ENCODE measurements at regions not wholly inside any gene's neighbourhood (a gene's known extent, or its start where the extent isn't known, plus 50 kb on each side); places are given as distances from the start of the nearest gene placed in this dataset.

GRCh38 chr12:87809916-87810315 is 219.3 kb downstream of the C12orf50 start:
- Histone ChIP-seq H3K27ac (ENCODE audit: low read length) (no peak overlapping the region), H3K36me3 (ENCODE audit: control insufficient read depth, low read depth, low read length) (no peaks in the 10 kb centered on the region), H3K27me3 (ENCODE audit: control insufficient read depth, insufficient read depth, low read length) (no peaks in the 10 kb centered on the region), H3K4me1 (ENCODE audit: control insufficient read depth, low read depth, low read length) (no peaks in the 10 kb centered on the region), H3K9ac (ENCODE audit: low read length) (no peak overlapping the region), H3K9me3 (ENCODE audit: control insufficient read depth, low read depth, low read length) (no peaks in the 10 kb centered on the region), H3K4me3 (ENCODE audit: low read length) (no peak overlapping the region)

GRCh38 chr12:87807086-87807485 is 222.1 kb downstream of the C12orf50 start:
- Histone ChIP-seq H3K9me3 (ENCODE audit: control insufficient read depth, low read depth, low read length) (no peaks in the 10 kb centered on the region), H3K27me3 (ENCODE audit: control insufficient read depth, insufficient read depth, low read length) (no peaks in the 10 kb centered on the region), H3K36me3 (ENCODE audit: control insufficient read depth, low read depth, low read length) (no peaks in the 10 kb centered on the region), H3K4me3 (ENCODE audit: low read length) (no peak overlapping the region), H3K9ac (ENCODE audit: low read length) (no peak overlapping the region), H3K27ac (ENCODE audit: low read length) (no peak overlapping the region), H3K4me1 (ENCODE audit: control insufficient read depth, low read depth, low read length) (no peaks in the 10 kb centered on the region)

- H3K9ac ChIP-seq (ENCODE audit: low read length): no peak overlapping the region
- no peak overlapping the region for H3K4me3 ChIP-seq (ENCODE audit: low read length)
- no peaks in the 10 kb centered on the region for H3K27me3 ChIP-seq (ENCODE audit: control insufficient read depth, insufficient read depth, low read length)
- H3K4me1 ChIP-seq (ENCODE audit: control insufficient read depth, low read depth, low read length): no peaks in the 10 kb centered on the region
- H3K27ac ChIP-seq (ENCODE audit: low read length): no peak overlapping the region
- H3K36me3 ChIP-seq (ENCODE audit: control insufficient read depth, low read depth, low read length): no peaks in the 10 kb centered on the region
- no peaks in the 10 kb centered on the region for H3K9me3 ChIP-seq (ENCODE audit: control insufficient read depth, low read depth, low read length)
Observed at GRCh38 chr12:87806310-87806709, 222.9 kb downstream of the C12orf50 start.

- no peaks in the 10 kb centered on the region for H3K27me3 ChIP-seq (ENCODE audit: control insufficient read depth, insufficient read depth, low read length)
- H3K9me3 ChIP-seq (ENCODE audit: control insufficient read depth, low read depth, low read length): no peaks in the 10 kb centered on the region
- no peaks in the 10 kb centered on the region for H3K36me3 ChIP-seq (ENCODE audit: control insufficient read depth, low read depth, low read length)
- no peak overlapping the region for H3K27ac ChIP-seq (ENCODE audit: low read length)
- H3K4me1 ChIP-seq (ENCODE audit: control insufficient read depth, low read depth, low read length): no peaks in the 10 kb centered on the region
- H3K4me3 ChIP-seq (ENCODE audit: low read length): no peak overlapping the region
- no peak overlapping the region for H3K9ac ChIP-seq (ENCODE audit: low read length)
Observed at GRCh38 chr12:87804386-87804785, 224.8 kb downstream of the C12orf50 start.

GRCh38 chr12:87802721-87803011 is 226.5 kb downstream of the C12orf50 start:
- Histone ChIP-seq H3K27ac (ENCODE audit: low read length) (no peak overlapping the region), H3K9ac (ENCODE audit: low read length) (no peak overlapping the region), H3K36me3 (ENCODE audit: control insufficient read depth, low read depth, low read length) (no peaks in the 10 kb centered on the region), H3K9me3 (ENCODE audit: control insufficient read depth, low read depth, low read length) (no peaks in the 10 kb centered on the region), H3K4me1 (ENCODE audit: control insufficient read depth, low read depth, low read length) (no peaks in the 10 kb centered on the region), H3K27me3 (ENCODE audit: control insufficient read depth, insufficient read depth, low read length) (no peaks in the 10 kb centered on the region), H3K4me3 (ENCODE audit: low read length) (no peak overlapping the region)

- no peak overlapping the region for H3K9ac ChIP-seq (ENCODE audit: low read length)
- no peak overlapping the region for H3K4me3 ChIP-seq (ENCODE audit: low read length)
- no peak overlapping the region for H3K27ac ChIP-seq (ENCODE audit: low read length)
- H3K4me1 ChIP-seq (ENCODE audit: control insufficient read depth, low read depth, low read length): no peaks in the 10 kb centered on the region
- H3K36me3 ChIP-seq (ENCODE audit: control insufficient read depth, low read depth, low read length): no peaks in the 10 kb centered on the region
- H3K9me3 ChIP-seq (ENCODE audit: control insufficient read depth, low read depth, low read length): no peaks in the 10 kb centered on the region
- H3K27me3 ChIP-seq (ENCODE audit: control insufficient read depth, insufficient read depth, low read length): no peaks in the 10 kb centered on the region
Observed at GRCh38 chr12:87801860-87802720, 227.1 kb downstream of the C12orf50 start.

GRCh38 chr12:87796961-87797516 is 232.2 kb downstream of the C12orf50 start:
- no peak overlapping the region for H3K9ac ChIP-seq (ENCODE audit: low read length)
- no peaks in the 10 kb centered on the region for H3K4me1 ChIP-seq (ENCODE audit: control insufficient read depth, low read depth, low read length)
- H3K36me3 ChIP-seq (ENCODE audit: control insufficient read depth, low read depth, low read length): no peaks in the 10 kb centered on the region
- no peaks in the 10 kb centered on the region for H3K9me3 ChIP-seq (ENCODE audit: control insufficient read depth, low read depth, low read length)
- no peak overlapping the region for H3K4me3 ChIP-seq (ENCODE audit: low read length)
- no peaks in the 10 kb centered on the region for H3K27me3 ChIP-seq (ENCODE audit: control insufficient read depth, insufficient read depth, low read length)
- no peak overlapping the region for H3K27ac ChIP-seq (ENCODE audit: low read length)

GRCh38 chr12:87795555-87795954 is 233.6 kb downstream of the C12orf50 start:
- H3K4me3 ChIP-seq (ENCODE audit: low read length): no peak overlapping the region
- H3K27ac ChIP-seq (ENCODE audit: low read length): no peak overlapping the region
- no peaks in the 10 kb centered on the region for H3K9me3 ChIP-seq (ENCODE audit: control insufficient read depth, low read depth, low read length)
- H3K4me1 ChIP-seq (ENCODE audit: control insufficient read depth, low read depth, low read length): no peaks in the 10 kb centered on the region
- H3K9ac ChIP-seq (ENCODE audit: low read length): no peak overlapping the region
- no peaks in the 10 kb centered on the region for H3K27me3 ChIP-seq (ENCODE audit: control insufficient read depth, insufficient read depth, low read length)
- H3K36me3 ChIP-seq (ENCODE audit: control insufficient read depth, low read depth, low read length): no peaks in the 10 kb centered on the region

GRCh38 chr12:87794854-87795253 is 234.3 kb downstream of the C12orf50 start:
- H3K27ac ChIP-seq (ENCODE audit: low read length): no peak overlapping the region
- H3K4me3 ChIP-seq (ENCODE audit: low read length): no peak overlapping the region
- no peaks in the 10 kb centered on the region for H3K4me1 ChIP-seq (ENCODE audit: control insufficient read depth, low read depth, low read length)
- H3K36me3 ChIP-seq (ENCODE audit: control insufficient read depth, low read depth, low read length): no peaks in the 10 kb centered on the region
- H3K9me3 ChIP-seq (ENCODE audit: control insufficient read depth, low read depth, low read length): no peaks in the 10 kb centered on the region
- H3K27me3 ChIP-seq (ENCODE audit: control insufficient read depth, insufficient read depth, low read length): no peaks in the 10 kb centered on the region
- no peak overlapping the region for H3K9ac ChIP-seq (ENCODE audit: low read length)

GRCh38 chr12:87793131-87793530 is 236.1 kb downstream of the C12orf50 start:
- H3K4me3 ChIP-seq (ENCODE audit: low read length): no peak overlapping the region
- no peaks in the 10 kb centered on the region for H3K4me1 ChIP-seq (ENCODE audit: control insufficient read depth, low read depth, low read length)
- H3K36me3 ChIP-seq (ENCODE audit: control insufficient read depth, low read depth, low read length): no peaks in the 10 kb centered on the region
- no peaks in the 10 kb centered on the region for H3K27me3 ChIP-seq (ENCODE audit: control insufficient read depth, insufficient read depth, low read length)
- H3K9ac ChIP-seq (ENCODE audit: low read length): no peak overlapping the region
- H3K27ac ChIP-seq (ENCODE audit: low read length): no peak overlapping the region
- H3K9me3 ChIP-seq (ENCODE audit: control insufficient read depth, low read depth, low read length): no peaks in the 10 kb centered on the region

GRCh38 chr12:87784350-87784749 is 244.9 kb downstream of the C12orf50 start:
- H3K36me3 ChIP-seq (ENCODE audit: control insufficient read depth, low read depth, low read length): no peaks in the 10 kb centered on the region
- H3K4me1 ChIP-seq (ENCODE audit: control insufficient read depth, low read depth, low read length): no peaks in the 10 kb centered on the region
- H3K27ac ChIP-seq (ENCODE audit: low read length): no peak overlapping the region
- no peaks in the 10 kb centered on the region for H3K9me3 ChIP-seq (ENCODE audit: control insufficient read depth, low read depth, low read length)
- H3K4me3 ChIP-seq (ENCODE audit: low read length): no peak overlapping the region
- H3K9ac ChIP-seq (ENCODE audit: low read length): no peak overlapping the region
- H3K27me3 ChIP-seq (ENCODE audit: control insufficient read depth, insufficient read depth, low read length): no peaks in the 10 kb centered on the region

GRCh38 chr12:87783467-87783866 is 245.7 kb downstream of the C12orf50 start:
- Histone ChIP-seq H3K4me1 (ENCODE audit: control insufficient read depth, low read depth, low read length) (no peaks in the 10 kb centered on the region), H3K9me3 (ENCODE audit: control insufficient read depth, low read depth, low read length) (no peaks in the 10 kb centered on the region), H3K4me3 (ENCODE audit: low read length) (no peak overlapping the region), H3K36me3 (ENCODE audit: control insufficient read depth, low read depth, low read length) (no peaks in the 10 kb centered on the region), H3K9ac (ENCODE audit: low read length) (no peak overlapping the region), H3K27ac (ENCODE audit: low read length) (no peak overlapping the region), H3K27me3 (ENCODE audit: control insufficient read depth, insufficient read depth, low read length) (no peaks in the 10 kb centered on the region)

All from iPS-18a (cell line).